Type B pancreatic cell (in vitro differentiated cells): ENCODE measurements at regions not wholly inside any gene's neighbourhood (a gene's known extent, or its start where the extent isn't known, plus 50 kb on each side); places are given as distances from the start of the nearest gene placed in this dataset.

Source experiments
- DNase-seq: peaks from one replicate; pipeline ENCODE4 v3.0.0; 2021; ENCODE audit warnings: mixed read lengths; ENCODE audit not compliant: unreplicated experiment; ENCODE audit errors: extremely low spot score
- H3K27ac Mint-ChIP-seq: 2 replicates; pipeline ENCODE4 v1.8.0; 2021; ENCODE audit warnings: mild to moderate bottlenecking, mixed read lengths
- H3K27me3 Mint-ChIP-seq: 2 replicates; pipeline ENCODE4 v1.8.0; 2021; ENCODE audit warnings: mixed read lengths
- H3K36me3 Mint-ChIP-seq: 2 replicates; pipeline ENCODE4 v1.8.0; 2021; ENCODE audit warnings: mixed read lengths
- H3K4me1 Mint-ChIP-seq: one replicate; pipeline ENCODE4 v1.8.0; 2021; ENCODE audit warnings: mixed read lengths; ENCODE audit not compliant: unreplicated experiment
- H3K4me3 Mint-ChIP-seq: 2 replicates; pipeline ENCODE4 v1.8.0; 2021; ENCODE audit warnings: mild to moderate bottlenecking, mixed read lengths
- H3K9me3 Mint-ChIP-seq: 2 replicates; pipeline ENCODE4 v1.8.0; 2021; ENCODE audit warnings: mixed read lengths
- TF ChIP-seq, protein P1 (sequence below): fragments of 200-600 bp; sonication (generic); conservative IDR thresholded peaks from 2 replicates; pipeline ENCODE4 v1.5.0; 2021; ENCODE audit warnings: antibody characterized with exemption, mild to moderate bottlenecking

DNA sequence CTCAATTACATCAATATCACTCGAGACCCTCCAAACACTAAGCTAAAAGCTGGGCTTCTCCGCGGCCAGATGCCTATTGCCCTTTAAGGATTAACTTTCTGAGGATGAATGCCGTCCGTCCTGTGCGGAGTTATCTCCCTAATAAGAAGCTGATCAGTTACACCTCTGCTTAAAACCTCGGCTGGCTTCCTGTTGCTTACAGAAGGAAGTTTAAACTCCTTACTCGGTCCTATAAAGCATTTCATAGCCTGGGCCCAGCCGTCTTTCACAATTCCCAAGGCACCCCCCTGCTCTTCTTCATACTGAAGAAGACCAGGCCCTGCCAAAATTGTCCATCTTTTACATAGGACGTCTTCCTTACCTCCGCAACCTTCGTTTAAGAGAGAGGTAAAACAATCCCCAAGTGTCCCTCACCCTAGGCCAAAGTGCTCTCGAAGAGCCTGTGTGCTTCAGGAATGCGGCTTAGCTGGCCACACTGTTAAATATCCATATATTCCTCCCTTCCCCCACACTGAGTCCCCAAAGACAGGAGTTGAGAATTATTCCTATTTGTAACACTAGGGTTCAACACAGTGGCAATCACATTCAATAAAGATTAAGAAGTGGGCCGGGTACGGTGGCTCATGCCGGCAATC, 112.6 kb upstream of the IRX5 start:
- TF ChIP-seq, protein P1, sequence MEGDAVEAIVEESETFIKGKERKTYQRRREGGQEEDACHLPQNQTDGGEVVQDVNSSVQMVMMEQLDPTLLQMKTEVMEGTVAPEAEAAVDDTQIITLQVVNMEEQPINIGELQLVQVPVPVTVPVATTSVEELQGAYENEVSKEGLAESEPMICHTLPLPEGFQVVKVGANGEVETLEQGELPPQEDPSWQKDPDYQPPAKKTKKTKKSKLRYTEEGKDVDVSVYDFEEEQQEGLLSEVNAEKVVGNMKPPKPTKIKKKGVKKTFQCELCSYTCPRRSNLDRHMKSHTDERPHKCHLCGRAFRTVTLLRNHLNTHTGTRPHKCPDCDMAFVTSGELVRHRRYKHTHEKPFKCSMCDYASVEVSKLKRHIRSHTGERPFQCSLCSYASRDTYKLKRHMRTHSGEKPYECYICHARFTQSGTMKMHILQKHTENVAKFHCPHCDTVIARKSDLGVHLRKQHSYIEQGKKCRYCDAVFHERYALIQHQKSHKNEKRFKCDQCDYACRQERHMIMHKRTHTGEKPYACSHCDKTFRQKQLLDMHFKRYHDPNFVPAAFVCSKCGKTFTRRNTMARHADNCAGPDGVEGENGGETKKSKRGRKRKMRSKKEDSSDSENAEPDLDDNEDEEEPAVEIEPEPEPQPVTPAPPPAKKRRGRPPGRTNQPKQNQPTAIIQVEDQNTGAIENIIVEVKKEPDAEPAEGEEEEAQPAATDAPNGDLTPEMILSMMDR: no peak
- H3K27ac Mint-ChIP-seq: peak overlapping the region; percentile 5

DNA sequence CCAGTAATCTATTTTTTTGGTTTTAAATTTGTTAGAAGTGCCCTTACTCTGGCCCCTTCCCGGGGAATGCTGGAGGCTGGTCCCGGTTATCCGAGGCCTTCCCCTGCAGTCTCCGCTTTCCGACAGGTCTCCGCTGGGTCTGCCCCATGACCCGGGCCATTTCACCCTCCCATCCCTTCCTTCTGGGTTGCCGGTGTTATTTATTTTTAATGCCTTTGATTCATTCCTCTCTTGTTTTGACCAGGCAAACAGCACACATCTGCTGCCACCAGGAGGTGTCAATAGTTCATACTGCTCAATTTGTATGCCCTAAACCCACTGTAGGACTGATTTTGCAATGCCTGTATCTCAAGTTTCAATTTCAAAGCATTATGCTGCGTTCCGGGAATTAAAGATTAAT, 113.2 kb upstream of the IRX5 start:
- H3K4me1 Mint-ChIP-seq: peaks cover 13% of the 10 kb centered on the region
- TF ChIP-seq, protein P1: peak; percentile 66
- no peaks in the 10 kb centered on the region for H3K9me3 Mint-ChIP-seq
- no peaks in the 10 kb centered on the region for H3K36me3 Mint-ChIP-seq
- DNase-seq: no peak
- H3K4me3 Mint-ChIP-seq: no peak overlapping the region
- H3K27ac Mint-ChIP-seq: no peak overlapping the region
- H3K27me3 Mint-ChIP-seq: peaks cover 4% of the 10 kb centered on the region

More for the DNA sequence above, 112.6 kb upstream of the IRX5 start:
- Mint-ChIP-seq H3K36me3 (no peaks in the 10 kb centered on the region), H3K4me1 (peaks cover 13% of the 10 kb centered on the region), H3K4me3 (peak overlapping the region; percentile 3), H3K27me3 (peaks cover under 1% of the 10 kb centered on the region), H3K9me3 (no peaks in the 10 kb centered on the region)
- no peak for DNase-seq

DNA sequence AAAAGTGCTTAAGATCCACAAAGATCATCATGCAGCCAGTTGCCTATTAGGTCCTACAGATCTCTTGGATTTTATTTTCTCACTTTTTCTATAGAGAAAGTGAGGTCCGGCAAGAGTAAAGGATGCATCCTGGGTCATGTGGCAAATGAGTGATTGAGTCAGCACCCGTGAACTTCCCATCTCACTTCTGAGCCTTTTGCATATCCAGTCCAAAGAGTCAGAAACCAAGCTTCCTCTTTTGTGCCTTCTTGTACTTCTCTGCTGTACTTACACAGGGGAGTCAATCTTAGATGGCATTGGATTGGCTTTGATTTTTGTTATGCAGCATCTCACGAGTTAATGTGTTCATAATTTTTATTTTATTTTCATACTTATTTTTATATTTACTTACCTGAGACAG, 114.2 kb upstream of the IRX5 start:
- H3K4me3 Mint-ChIP-seq: no peak overlapping the region

DNA sequence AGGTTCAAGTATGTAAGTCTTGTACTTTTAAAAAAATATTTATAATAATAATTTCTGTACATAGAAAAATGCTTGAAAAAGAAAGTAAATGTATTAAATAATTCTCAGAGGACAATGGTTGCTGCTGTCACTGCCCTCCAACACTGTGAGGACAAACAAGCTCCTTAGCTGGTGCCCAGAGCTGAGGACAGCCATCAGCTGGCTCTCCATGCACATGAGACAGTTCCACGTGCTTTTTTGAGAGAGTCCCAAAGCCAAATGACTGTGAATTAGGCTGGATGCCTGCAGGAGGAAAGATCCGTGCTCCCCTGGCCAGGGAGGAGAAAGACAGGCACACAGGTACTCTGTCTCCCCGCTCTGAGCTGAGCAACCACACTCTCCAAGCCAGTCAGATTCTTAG, 115.5 kb upstream of the IRX5 start:
- peaks cover 4% of the 10 kb centered on the region for H3K27me3 Mint-ChIP-seq
- H3K4me1 Mint-ChIP-seq: peaks cover 13% of the 10 kb centered on the region
- TF ChIP-seq, protein P1: no peak
- no peak overlapping the region for H3K4me3 Mint-ChIP-seq
- H3K27ac Mint-ChIP-seq: no peak overlapping the region
- no peaks in the 10 kb centered on the region for H3K36me3 Mint-ChIP-seq
- DNase-seq: no peak
- H3K9me3 Mint-ChIP-seq: no peaks in the 10 kb centered on the region

More for the DNA sequence above, 114.2 kb upstream of the IRX5 start:
- Mint-ChIP-seq H3K36me3 (no peaks in the 10 kb centered on the region), H3K9me3 (no peaks in the 10 kb centered on the region), H3K4me1 (peaks cover 13% of the 10 kb centered on the region), H3K27me3 (peaks cover 4% of the 10 kb centered on the region), H3K27ac (no peak overlapping the region)
- TF ChIP-seq, protein P1: no peak
- no peak for DNase-seq

DNA sequence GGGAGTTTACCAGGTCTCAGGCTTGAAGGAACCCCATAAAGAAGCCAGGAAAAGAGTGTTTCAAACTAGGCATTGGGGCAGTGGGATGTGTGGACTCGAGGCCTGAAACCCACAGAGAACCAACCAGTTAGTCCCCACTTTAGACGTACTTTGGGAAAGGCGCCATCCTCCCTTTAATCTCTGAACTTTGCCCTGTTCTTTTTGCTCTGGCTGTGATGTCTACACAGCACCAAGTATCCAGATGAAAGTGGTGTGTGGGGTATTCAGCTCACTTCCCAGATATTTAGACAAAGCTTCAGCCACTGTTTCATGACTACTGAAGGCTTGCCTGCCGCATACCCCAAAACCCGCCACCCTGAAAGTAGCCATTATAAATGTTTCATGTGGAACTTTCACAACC, 116.9 kb upstream of the IRX5 start:
- no peaks in the 10 kb centered on the region for H3K36me3 Mint-ChIP-seq
- peaks cover 6% of the 10 kb centered on the region for H3K9me3 Mint-ChIP-seq
- no peak overlapping the region for H3K27ac Mint-ChIP-seq
- peaks cover 4% of the 10 kb centered on the region for H3K27me3 Mint-ChIP-seq
- no peak overlapping the region for H3K4me3 Mint-ChIP-seq
- peaks cover 13% of the 10 kb centered on the region for H3K4me1 Mint-ChIP-seq
- TF ChIP-seq, protein P1: no peak
- DNase-seq: no peak
